Panc1 (cell line): ENCODE measurements at regions not wholly inside any gene's neighbourhood (a gene's known extent, or its start where the extent isn't known, plus 50 kb on each side); places are given as distances from the start of the nearest gene placed in this dataset.

Experiments used
- ATAC-seq: fragments of 200-7000 bp; cut with Tn5 transposase; 2 replicates; pipeline ENCODE4 v1.9.1; 2020; ENCODE audit warnings: mild to moderate bottlenecking, moderate library complexity
- BruUV-seq: library from RNA; stranded (reverse); fragments of 400-500 nt; replicated peaks from 2 replicates; lab custom pipeline; 2021; lab: Mats Ljungman, UMichigan
- CTCF ChIA-PET: fragments of 300-600 bp; sonication (Branson Sonifier 250); formaldehyde crosslinking; loops from one replicate; lab custom pipeline; 2022; ENCODE audit warnings: antibody characterized with exemption; lab: Charles Lee
- POLR2A ChIA-PET: fragments of 300-600 bp; sonication (Branson Sonifier 250); formaldehyde crosslinking; loops from one replicate; lab custom pipeline; 2022; ENCODE audit warnings: antibody characterized with exemption; lab: Charles Lee
- DNase-seq: peaks from one replicate; pipeline ENCODE4 v3.0.0-alpha.2; 2010; ENCODE audit warnings: low read depth, low spot score
- H3K27ac ChIP-seq: 2 replicates; pipeline ENCODE4 v1.5.1; 2011; ENCODE audit warnings: mild to moderate bottlenecking, low read length, inconsistent platforms
- H3K27me3 ChIP-seq: fragments of 200-500 bp; sonication (Bioruptor generic); 2 replicates; pipeline ENCODE4 v1.6.0; 2014; ENCODE audit warnings: low read length, inconsistent platforms; ENCODE audit not compliant: control insufficient read depth, insufficient read depth
- H3K36me3 ChIP-seq: fragments of 200-500 bp; sonication (Bioruptor generic); 2 replicates; pipeline ENCODE4 v1.5.1; 2014; ENCODE audit warnings: inconsistent platforms, mild to moderate bottlenecking, low read length, moderate library complexity; ENCODE audit not compliant: control insufficient read depth, insufficient read depth
- H3K4me1 ChIP-seq: 2 replicates; pipeline ENCODE4 v1.5.1; 2011; ENCODE audit warnings: inconsistent platforms, mild to moderate bottlenecking, low read length, moderate library complexity; ENCODE audit not compliant: control insufficient read depth, insufficient read depth
- H3K4me3 ChIP-seq, 2 experiments: 2 replicates each; pipeline ENCODE4 v1.5.1; 2011 to 2012; ENCODE audit warnings: low read depth in 2 of 2, low read length in 2 of 2, mild to moderate bottlenecking in 2 of 2, inconsistent platforms in 1 of 2, moderate library complexity in 1 of 2
- H3K9me3 ChIP-seq: fragments of 200-500 bp; sonication (Bioruptor generic); 2 replicates; pipeline ENCODE4 v1.5.1; 2014; ENCODE audit warnings: low read depth, mild to moderate bottlenecking, inconsistent platforms, low read length, moderate library complexity; ENCODE audit not compliant: control insufficient read depth, insufficient read depth
- POLR2AphosphoS5 ChIP-seq: IDR thresholded peaks from 2 replicates; pipeline ENCODE4 v1.6.1; 2012; ENCODE audit warnings: mild to moderate bottlenecking, low read depth, low read length, moderate library complexity
- SIN3A ChIP-seq: IDR thresholded peaks from 2 replicates; pipeline ENCODE4 v1.6.1; 2012; ENCODE audit warnings: low read depth, mild to moderate bottlenecking, low read length, moderate library complexity, borderline replicate concordance; ENCODE audit not compliant: insufficient read depth
- TCF7L2 ChIP-seq: IDR thresholded peaks from 2 replicates; pipeline ENCODE4 v1.6.1; 2011; ENCODE audit warnings: mild to moderate bottlenecking, low read depth, low read length, inconsistent platforms
- in situ Hi-C: cut with HindIII; loops from 2 replicates; pipeline ENCODE4 v1.10.0; 2016; ENCODE audit warnings: low sequenced_read_pairs, low pct_unique_long_range_greater_than_20kb
- intact Hi-C: fragments of 100-400 bp; cut with micrococcal nuclease; formaldehyde crosslinking; loops from one replicate; pipeline ENCODE4 v1.10.0; 2022; ENCODE audit not compliant: unreplicated experiment
- TF ChIP-seq, protein P1 (sequence below), 2 experiments: IDR thresholded peaks; 2 replicates each; pipeline ENCODE4 v1.6.1; 2011 to 2012; ENCODE audit warnings: low read depth in 2 of 2, control low read depth in 1 of 2, low read length in 1 of 2, mild to moderate bottlenecking in 1 of 2, moderate library complexity in 1 of 2; ENCODE audit not compliant: insufficient read depth in 1 of 2
- TF ChIP-seq, protein P2 (sequence below): fragments of 450-650 bp; IDR thresholded peaks from 2 replicates; pipeline ENCODE4 v1.5.1; 2017; ENCODE audit warnings: mild to moderate bottlenecking

DNA sequence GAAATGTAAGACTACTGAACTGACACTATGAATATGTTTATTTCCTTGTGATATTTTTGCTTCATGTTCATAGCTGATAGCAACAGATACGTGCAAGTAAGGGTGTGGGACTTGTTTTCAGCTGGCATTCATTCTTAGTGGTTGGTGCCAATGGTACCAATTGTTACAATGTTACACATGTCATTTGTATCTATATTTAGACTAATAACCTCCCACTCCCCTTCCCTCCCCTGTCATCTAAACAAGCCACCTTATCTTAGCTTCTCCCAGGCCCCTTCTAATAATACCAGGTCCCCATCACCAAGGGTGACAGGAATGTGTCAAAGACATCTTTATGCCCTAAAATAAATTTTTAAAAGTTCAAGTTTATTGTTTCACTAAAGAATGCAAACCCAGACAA, 294.7 kb upstream of the FAM98A start:
- in situ Hi-C loops: no loop called here
- intact Hi-C loops: no loop called here
- CTCF ChIA-PET: no interaction called here
- no TSS peak for BruUV-seq
- Histone ChIP-seq H3K27ac (no peak overlapping the region), H3K4me3 (no peak overlapping the region), H3K36me3 (no peaks in the 10 kb centered on the region), H3K4me1 (no peaks in the 10 kb centered on the region), H3K27me3 (no peaks in the 10 kb centered on the region), H3K9me3 (no peaks in the 10 kb centered on the region)
- TF ChIP-seq POLR2AphosphoS5 (no peak), TCF7L2 (no peak)
- POLR2A ChIA-PET: no interaction called here
- ATAC-seq: no peak
- DNase-seq: no peak

DNA sequence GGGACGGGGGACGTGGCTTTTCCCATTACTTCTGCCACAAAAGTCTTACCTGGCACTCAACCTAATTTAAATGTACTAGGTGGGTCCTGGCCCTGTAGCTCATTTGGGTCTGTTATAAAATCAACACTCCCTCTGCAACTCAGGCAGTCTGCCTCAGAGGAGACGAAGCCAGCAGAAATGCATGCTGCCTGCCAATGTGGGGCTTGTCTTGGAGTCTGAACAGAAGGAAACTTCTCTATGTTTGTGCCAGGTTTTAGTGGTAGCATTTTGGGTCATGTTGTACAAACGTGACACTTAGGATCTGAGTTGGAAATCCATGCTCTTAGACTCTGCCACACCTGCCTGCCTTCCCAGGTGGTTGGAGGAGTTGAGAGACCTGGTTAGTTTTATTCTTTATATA, 292.5 kb upstream of the FAM98A start:
- in situ Hi-C loops: no loop called here
- ATAC-seq: no peak
- BruUV-seq: no TSS peak
- Histone ChIP-seq H3K9me3 (no peaks in the 10 kb centered on the region), H3K4me1 (no peaks in the 10 kb centered on the region), H3K27ac (no peak overlapping the region), H3K36me3 (no peaks in the 10 kb centered on the region), H3K27me3 (no peaks in the 10 kb centered on the region), H3K4me3 (no peak overlapping the region)
- CTCF ChIA-PET: no interaction called here
- intact Hi-C loops: no loop called here
- DNase-seq: no peak
- POLR2A ChIA-PET: no interaction called here
- TF ChIP-seq TCF7L2: no peak
- TF ChIP-seq, protein P1, sequence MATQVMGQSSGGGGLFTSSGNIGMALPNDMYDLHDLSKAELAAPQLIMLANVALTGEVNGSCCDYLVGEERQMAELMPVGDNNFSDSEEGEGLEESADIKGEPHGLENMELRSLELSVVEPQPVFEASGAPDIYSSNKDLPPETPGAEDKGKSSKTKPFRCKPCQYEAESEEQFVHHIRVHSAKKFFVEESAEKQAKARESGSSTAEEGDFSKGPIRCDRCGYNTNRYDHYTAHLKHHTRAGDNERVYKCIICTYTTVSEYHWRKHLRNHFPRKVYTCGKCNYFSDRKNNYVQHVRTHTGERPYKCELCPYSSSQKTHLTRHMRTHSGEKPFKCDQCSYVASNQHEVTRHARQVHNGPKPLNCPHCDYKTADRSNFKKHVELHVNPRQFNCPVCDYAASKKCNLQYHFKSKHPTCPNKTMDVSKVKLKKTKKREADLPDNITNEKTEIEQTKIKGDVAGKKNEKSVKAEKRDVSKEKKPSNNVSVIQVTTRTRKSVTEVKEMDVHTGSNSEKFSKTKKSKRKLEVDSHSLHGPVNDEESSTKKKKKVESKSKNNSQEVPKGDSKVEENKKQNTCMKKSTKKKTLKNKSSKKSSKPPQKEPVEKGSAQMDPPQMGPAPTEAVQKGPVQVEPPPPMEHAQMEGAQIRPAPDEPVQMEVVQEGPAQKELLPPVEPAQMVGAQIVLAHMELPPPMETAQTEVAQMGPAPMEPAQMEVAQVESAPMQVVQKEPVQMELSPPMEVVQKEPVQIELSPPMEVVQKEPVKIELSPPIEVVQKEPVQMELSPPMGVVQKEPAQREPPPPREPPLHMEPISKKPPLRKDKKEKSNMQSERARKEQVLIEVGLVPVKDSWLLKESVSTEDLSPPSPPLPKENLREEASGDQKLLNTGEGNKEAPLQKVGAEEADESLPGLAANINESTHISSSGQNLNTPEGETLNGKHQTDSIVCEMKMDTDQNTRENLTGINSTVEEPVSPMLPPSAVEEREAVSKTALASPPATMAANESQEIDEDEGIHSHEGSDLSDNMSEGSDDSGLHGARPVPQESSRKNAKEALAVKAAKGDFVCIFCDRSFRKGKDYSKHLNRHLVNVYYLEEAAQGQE (IDR thresholded peaks at IDR 0.05; ENCODE audit: insufficient read depth in 1 of 2, low read depth in 2 of 2, low read length in 1 of 2): no peak
- TF ChIP-seq SIN3A: no peak
- no peak for TF ChIP-seq POLR2AphosphoS5
- TF ChIP-seq, protein P2, sequence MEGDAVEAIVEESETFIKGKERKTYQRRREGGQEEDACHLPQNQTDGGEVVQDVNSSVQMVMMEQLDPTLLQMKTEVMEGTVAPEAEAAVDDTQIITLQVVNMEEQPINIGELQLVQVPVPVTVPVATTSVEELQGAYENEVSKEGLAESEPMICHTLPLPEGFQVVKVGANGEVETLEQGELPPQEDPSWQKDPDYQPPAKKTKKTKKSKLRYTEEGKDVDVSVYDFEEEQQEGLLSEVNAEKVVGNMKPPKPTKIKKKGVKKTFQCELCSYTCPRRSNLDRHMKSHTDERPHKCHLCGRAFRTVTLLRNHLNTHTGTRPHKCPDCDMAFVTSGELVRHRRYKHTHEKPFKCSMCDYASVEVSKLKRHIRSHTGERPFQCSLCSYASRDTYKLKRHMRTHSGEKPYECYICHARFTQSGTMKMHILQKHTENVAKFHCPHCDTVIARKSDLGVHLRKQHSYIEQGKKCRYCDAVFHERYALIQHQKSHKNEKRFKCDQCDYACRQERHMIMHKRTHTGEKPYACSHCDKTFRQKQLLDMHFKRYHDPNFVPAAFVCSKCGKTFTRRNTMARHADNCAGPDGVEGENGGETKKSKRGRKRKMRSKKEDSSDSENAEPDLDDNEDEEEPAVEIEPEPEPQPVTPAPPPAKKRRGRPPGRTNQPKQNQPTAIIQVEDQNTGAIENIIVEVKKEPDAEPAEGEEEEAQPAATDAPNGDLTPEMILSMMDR: no peak

DNA sequence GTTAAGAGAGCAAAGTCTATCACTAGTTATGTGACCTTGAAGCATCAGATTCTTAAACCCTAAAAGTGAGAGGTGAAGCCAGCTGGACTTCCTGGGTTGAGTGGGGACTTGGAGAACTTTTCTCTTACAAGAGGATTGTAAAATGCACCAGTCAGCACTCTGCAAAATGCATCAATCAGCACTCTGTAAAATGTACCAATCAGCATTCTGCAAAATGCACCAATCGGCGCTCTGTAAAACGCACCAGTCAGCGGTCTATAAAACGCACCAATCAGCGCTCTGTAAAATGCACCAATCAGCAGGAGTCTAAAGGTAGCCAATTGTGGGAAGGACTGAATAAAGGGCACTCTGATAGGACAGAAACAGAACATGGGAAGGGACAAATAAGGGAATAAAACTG, 291.6 kb upstream of the FAM98A start:
- intact Hi-C loops: no loop called here
- no peaks in the 10 kb centered on the region for H3K36me3 ChIP-seq
- TF ChIP-seq, protein P1 (IDR thresholded peaks at IDR 0.05; ENCODE audit: insufficient read depth in 1 of 2, low read depth in 2 of 2, low read length in 1 of 2): no peak
- BruUV-seq: no TSS peak
- DNase-seq: no peak
- H3K4me3 ChIP-seq: no peak overlapping the region
- ChIA-PET POLR2A (no interaction called here), CTCF (no interaction called here)
- ATAC-seq: no peak
- no peak overlapping the region for H3K27ac ChIP-seq
- H3K9me3 ChIP-seq: no peaks in the 10 kb centered on the region
- in situ Hi-C loops: no loop called here
- H3K27me3 ChIP-seq: no peaks in the 10 kb centered on the region
- H3K4me1 ChIP-seq: no peaks in the 10 kb centered on the region
